Globus pallidus (tissue), 1 donor: ENCODE measurements at regions not wholly inside any gene's neighbourhood (a gene's known extent, or its start where the extent isn't known, plus 50 kb on each side); places are given as distances from the start of the nearest gene placed in this dataset.
"Not testable (repeated sequence)": the region's sequence is repeated elsewhere in the genome, so short reads cannot be mapped to it uniquely, and the experiment has no call there.

Source experiments
- DNase-seq: peaks from one replicate; pipeline ENCODE4 v3.0.0-alpha.2; 2015; ENCODE audit warnings: low spot score

DNA sequence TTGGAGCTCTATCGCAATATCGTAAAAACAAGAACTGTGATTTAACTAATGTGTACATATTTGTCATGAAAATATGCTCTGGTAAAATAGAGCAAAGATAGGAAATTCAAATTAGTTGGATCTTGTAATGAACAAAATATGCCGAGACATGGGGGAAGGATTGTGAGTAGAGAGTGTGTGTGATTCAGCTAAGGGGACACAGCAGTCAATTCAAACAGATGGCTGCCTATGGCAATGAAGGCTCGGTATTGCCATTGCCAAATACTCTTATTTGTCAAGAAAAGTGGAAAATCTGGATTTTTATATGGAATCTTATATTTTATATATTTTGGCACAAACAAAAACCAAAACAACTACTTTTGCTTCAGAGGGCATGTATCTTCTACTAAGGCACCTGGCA, 227.3 kb upstream of the BCHE start:
- DNase-seq = no peak

GRCh38 chr3:166060789-166061479, 223.7 kb upstream of the BCHE start:
- DNase-seq = no peak

DNA sequence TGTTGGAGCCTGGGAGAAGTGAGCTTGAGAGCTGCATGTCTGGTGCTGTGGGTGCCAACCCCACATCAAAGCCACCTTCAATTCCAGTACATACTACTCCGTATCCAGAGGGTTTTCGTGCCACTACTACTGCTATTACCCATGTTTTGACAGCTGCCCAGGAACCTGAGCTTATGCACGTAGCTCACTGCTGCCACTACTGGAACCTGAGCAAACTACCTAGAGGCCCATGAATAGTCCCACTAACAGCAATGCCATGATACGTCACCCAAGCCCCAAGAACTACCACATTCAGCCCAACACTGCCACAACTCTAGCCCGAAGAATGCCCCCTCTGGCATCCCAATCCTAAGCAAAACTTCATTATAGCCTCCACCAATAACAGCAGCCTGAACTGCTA, 215.2 kb upstream of the BCHE start:
- no peak for DNase-seq

- no peak for DNase-seq
These were observed 192.3 kb upstream of the BCHE start for GRCh38 chr3:166029507-166029906.

GRCh38 chr3:166013073-166013679, 176.0 kb upstream of the BCHE start:
- no peak for DNase-seq

- DNase-seq = no peak
These were observed 174.5 kb upstream of the BCHE start for GRCh38 chr3:166011771-166012170.

DNA sequence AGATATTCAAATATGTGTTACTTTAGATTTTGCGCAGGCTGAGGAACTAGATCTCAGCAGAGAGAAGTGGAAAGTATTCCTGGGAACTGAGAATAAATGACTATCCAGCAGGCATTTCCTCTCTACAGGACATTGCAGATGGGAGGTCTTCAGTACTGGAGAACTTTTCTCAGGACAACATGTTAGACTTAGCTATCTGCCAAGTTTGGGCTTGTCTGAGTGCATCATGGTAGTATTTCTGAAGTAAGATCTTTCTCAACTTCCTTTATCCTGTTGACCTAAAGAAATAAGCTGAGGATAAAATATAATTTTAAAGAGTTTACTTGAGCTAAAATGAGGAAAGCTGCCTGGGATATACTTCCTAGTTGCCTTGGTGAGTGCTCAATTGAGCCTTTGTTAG, 167.9 kb upstream of the BCHE start:
- no peak for DNase-seq

- DNase-seq = no peak
These were observed 157.1 kb upstream of the BCHE start for GRCh38 chr3:165994293-165994692.

- DNase-seq = no peak
These were observed 147.4 kb upstream of the BCHE start for GRCh38 chr3:165984589-165984988.

DNA sequence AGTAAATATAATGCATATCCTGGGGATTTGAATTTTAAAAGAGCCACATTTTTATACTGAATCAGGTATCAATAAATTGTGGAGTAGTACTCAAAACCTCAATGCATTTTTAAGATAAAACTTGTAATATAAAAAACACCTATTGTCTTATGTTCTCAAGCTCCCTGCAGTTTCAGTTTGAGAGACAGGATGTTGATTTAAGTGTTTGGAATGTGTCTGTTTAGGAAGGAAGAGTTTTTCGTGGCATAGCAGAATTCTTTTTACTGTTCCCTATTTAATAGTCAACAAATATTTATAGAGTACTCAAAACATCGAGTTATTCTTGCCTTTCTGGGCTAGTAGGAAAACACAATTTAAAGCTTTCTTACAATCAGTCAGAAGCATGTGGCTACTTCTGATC, 146.1 kb upstream of the BCHE start:
- DNase-seq = no peak

- DNase-seq = no peak
These were observed 144.1 kb upstream of the BCHE start for GRCh38 chr3:165981318-165981717.

- not testable (repeated sequence) for DNase-seq
These were observed 123.6 kb upstream of the BCHE start for GRCh38 chr3:165960825-165961224.

GRCh38 chr3:165954171-165954570, 116.9 kb upstream of the BCHE start:
- DNase-seq = no peak

DNA sequence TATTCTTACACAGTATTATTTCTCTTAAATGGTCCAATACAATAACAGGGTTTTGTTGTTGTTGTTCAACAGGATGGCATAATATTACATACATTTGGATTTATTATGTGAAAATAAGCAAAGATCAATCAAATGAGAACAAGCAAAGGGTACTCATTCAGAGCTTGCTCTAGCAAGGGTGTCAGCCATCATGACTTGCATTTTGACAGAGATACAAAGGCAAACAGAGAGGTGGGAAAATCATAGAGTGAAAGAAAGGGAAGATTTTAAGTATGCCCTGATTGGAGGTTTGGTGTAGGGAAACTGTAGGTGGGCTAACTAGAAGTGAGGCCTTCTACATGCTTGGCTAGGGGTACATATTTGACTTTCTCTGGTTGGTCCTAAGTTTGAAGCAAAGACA, 109.1 kb upstream of the BCHE start:
- DNase-seq = no peak

DNA sequence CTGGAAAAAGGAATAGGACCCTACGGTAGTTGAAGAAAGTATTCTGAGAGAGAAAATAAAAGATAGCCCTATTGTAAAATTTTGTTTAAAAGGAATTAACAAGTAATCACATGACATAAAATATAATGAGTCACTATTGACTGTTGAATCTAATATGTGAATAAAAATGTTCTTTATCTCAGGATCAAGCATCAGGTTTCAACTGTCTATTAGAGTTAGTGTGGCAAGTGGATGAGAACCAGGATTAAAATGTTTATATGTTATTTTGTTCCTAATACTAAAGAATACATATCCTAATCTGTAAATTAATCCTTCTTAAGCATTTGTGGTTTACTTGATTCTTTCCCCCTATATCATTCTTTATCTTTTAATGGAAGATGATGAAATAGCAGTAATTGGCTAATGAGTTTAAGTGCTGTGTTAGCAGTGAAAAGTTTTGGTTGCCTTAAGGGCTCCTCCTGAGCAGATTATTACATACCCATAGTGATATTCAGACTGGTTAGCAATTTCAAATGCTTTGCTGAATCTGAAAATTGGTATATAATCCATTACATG, 101.8 kb upstream of the BCHE start:
- no peak for DNase-seq

DNA sequence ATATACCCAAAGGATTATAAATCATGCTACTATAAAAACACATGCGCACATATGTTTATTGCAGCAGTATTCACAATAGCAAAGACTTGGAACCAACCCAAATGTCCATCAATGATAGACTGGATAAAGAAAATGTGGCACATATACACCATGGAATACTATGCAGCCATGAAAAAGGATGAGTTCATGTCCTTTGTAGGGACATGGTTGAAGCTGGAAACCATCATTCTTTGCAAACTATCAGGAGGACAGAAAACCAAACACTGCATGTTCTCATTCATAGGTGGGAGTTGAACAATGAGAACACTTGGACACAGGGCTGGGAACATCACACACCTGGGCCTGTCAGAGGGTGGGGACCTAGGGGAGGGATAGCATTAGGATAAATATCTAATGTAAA, 98.9 kb upstream of the BCHE start:
- DNase-seq = not testable (repeated sequence)

DNA sequence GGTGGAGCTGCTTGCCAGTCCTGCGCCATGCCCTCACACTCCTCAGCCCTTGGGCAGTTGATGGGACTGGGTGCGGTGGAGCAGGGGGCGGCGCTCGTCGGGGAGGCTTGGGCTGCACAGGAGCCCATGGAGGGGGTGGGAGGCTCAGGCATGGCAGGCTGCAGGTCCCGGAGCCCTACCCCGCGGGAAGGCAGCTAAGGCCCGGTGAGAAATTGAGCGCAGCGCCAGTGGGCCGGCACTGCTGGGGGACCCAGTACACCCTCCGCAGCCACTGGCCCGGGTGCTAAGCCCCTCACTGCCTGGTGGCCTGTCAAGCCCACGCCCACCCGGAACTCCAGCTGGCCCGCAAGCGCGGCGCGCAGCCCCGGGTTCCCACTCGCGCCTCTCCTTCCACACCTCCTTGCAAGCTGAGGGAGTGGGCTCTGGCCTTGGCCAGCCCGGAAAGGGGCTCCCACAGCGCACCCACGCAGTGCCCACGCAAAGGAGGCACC, 87.1 kb upstream of the BCHE start:
- DNase-seq = not testable (repeated sequence)

DNA sequence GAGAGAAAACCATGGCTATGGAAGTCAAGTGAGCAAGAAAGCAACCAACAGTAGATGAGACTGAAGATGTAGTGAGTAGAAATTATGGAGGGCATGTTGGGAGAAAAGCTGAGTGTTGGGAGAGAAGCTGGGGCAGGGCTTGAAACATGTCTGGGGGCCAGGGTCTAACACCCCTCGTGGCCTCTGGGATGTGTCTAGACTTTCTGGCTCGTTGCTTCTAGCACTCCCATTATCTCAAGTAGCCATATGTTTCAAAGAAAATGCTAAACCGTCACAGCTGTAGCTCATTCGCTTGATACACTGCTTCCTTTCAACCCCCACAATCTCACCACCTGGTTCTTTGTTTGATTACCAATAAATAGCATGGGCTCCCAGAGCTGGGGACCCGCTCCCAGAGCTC, 83.8 kb upstream of the BCHE start:
- DNase-seq = no peak

DNA sequence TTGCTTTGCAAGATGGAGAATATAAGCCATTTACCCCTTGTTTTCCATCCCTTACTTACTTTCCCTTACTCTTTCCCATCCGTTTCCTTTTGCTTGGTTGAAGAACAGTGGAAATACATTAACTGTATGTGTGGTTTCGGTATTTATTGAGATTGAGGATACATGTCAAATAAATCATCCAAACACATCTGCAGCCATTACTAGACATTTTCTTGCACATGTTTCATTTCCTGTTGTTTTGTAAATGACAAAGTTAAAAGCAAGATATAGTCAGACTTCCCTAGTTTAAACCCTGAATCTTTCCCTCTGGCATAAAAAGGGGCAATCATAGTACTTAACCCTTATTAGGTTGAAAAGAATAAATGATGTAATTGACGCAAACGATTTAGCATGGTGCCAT, 82.1 kb upstream of the BCHE start:
- no peak for DNase-seq

GRCh38 chr3:165918657-165918979, 81.4 kb upstream of the BCHE start:
- DNase-seq = no peak

GRCh38 chr3:165917938-165918656, 80.9 kb upstream of the BCHE start:
- DNase-seq = not testable (repeated sequence)

DNA sequence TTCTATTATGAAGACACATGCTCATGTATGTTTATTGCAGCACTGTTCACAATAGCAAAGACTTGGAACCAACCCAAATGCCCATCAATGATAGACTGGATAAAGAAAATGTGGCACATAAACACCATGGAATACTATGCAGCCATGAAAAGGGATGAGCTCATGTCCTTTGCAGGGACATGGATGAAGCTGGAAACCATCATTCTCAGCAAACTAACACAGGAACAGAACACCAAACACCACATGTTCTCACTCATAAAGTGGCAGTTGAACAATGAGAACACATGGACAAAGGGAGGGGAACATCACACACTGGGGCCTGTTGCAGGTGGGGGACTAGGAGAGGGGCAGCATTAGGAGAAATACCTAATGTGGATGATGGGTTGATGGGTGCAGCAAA, 77.9 kb upstream of the BCHE start:
- DNase-seq = not testable (repeated sequence)
